NCI-H748 treated with DMSO at 0.1 percent for 48 hours (cell line): ENCODE measurements at regions not wholly inside any gene's neighbourhood (a gene's known extent, or its start where the extent isn't known, plus 50 kb on each side); places are given as distances from the start of the nearest gene placed in this dataset.

Experiments used
- DNase-seq: peaks from one replicate; lab custom pipeline; 2025; lab: John Stamatoyannopoulos, UW

DNA sequence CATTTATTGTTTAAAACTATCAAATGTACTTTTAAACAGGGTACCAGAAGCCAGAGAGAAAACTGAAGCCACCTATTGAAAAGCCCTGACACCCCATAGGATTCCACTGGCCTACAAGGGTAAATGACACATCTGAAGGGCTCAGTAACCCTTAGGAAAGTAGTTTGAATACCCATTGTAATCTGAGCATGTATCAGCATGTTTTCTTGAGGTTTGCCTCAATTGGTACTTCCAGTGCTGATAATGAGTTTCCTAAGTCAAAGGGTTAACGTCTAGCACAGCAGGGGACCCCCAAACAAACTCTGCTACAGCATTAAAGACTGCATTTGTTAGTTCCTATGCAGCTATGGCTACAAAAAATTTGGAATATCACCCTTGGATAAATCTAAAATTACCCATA, 657.1 kb downstream of the NR2F1-AS1 start:
- no peak for DNase-seq

DNA sequence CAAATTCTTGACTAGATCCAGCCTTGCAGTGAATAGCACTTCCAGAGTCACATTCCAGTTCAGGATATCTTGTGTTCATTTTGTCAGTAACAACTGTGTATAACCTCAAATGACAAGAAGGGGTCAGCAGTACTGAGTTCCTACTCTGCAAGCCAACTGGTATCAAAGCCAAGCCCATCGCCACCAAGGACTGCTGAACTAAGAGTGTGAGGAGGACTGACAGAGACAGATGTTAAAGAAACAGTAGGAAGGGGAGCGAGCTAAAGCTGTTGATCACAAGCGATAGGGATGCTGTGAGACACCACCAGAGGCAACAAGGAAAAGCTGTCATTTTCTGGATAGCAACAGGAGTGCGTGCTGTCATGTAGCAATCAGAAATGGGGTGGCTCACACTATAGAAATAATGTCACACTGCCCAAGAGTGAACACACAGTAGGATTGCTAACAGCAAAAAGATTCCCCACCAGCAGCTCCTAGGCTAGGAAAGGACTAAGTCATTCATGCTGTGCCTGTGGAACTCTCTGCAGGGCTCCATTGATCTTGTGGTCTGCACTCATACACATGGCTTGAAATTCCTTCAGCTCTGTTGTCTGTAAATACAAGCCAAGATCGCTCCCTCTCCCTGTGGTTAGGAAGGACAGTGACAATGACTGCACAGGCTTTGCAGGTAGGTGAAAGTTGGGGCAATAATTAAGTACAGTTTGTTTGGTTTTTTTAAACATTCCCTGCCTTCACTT, 658.6 kb downstream of the NR2F1-AS1 start:
- no peak for DNase-seq

DNA sequence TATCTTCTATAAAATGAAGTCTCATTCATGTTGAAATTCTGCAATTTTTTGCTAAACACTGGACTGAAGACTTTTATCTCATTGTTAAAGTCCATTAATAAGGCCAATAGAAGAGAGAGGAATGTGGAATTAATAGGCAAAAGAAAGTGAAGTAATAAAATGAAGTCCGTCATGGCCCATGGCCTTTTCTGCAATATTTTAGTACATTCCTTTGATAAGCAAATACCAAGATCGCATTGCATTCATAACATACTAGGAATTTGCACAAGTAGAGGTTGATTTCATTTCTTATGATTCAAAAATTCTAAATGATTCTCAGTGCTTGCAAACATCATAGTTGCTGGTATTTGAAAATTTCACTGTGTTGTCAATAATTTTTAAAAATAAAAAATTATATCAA, 664.0 kb downstream of the NR2F1-AS1 start:
- no peak for DNase-seq

DNA sequence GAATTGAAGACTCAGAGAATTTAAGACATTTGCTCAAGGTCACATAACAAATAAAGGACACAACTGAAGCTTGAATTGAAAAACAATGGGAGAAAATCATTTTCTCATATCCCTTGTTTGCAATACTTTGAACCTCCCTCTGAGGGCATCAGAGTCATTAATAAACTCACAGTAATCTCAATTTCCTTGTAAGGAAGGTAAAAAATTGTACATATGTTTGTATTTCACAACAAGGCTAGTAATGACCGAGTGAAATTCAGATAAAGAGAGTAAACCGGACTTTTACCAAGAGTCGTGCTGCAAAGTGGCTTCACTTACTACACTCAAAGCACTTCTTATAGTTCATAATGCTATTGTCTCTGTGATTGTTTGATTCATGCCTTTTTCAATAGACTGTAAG, 665.0 kb downstream of the NR2F1-AS1 start:
- DNase-seq = no peak

DNA sequence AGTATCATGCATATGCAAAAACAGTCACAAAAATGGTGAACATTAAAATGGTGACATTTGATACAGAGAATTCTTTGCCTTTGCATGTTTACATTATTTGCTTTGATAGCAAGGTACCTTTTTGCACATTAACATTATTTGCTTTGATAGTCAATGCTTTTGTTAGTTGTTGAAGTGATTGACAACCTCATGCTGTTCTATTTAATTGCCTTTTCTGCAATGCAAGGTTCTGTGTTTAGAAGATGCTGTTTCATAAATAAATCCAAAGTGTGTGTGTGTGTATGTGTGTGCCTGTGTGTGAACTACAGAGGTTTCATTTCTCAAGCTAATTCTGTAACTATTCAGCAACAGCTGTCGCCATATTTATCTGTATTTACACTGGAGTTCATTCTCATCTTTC, 668.7 kb downstream of the NR2F1-AS1 start:
- peak; percentile 91 for DNase-seq

DNA sequence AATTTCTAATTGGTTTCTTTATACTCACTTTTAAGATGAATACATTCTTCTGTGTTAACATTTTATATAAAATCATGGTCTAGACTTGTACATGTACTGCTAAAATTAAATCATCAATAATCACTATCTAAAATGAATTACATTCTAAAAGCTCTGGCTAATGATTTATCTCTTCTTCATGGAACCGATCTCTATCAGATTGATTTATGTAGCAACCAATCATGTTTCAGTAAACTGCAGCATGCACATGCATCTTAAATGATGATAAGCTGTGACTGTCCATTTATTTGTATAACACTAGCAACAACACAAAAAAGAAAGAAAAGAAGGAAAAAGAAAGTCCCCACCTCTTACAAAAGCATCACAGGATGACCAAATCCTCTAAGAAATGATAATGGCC, 669.2 kb downstream of the NR2F1-AS1 start:
- DNase-seq = no peak

DNA sequence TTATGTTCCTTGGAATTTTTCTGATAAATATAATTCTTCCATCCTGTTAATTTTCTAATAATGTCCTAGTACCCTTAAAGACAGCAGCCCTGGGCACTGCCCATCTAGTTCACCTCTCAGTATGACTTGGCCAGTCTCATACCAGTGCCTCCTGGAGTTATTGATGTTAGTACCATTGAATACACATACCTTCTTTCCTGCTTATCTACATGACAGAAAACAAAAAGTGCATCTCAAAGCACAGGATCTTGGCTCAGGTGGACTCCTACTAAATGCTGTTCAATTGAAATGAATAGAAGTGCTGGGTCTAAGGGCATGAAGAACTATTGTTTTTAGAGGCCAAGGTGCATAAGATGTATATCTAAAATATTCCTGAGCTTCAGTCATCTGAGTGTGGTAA, 669.7 kb downstream of the NR2F1-AS1 start:
- DNase-seq = no peak

DNA sequence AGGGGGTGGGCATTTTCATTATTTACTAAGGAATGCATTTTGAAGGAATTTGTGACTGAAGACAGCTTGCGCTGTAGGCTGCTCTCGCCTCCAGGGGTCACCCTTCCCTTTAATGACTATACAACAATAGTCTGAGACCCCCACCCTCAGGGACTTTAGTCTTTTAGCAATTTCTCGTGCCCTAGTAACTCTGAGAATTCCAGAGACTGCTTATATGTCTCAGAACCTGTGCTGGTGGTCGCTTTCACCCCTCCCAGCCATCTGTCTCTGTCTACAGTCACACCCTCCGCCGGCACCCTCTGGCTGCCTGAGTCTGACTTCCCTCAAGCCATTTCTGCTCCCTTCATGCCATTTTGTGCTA, 671.4 kb downstream of the NR2F1-AS1 start:
- DNase-seq = no peak

DNA sequence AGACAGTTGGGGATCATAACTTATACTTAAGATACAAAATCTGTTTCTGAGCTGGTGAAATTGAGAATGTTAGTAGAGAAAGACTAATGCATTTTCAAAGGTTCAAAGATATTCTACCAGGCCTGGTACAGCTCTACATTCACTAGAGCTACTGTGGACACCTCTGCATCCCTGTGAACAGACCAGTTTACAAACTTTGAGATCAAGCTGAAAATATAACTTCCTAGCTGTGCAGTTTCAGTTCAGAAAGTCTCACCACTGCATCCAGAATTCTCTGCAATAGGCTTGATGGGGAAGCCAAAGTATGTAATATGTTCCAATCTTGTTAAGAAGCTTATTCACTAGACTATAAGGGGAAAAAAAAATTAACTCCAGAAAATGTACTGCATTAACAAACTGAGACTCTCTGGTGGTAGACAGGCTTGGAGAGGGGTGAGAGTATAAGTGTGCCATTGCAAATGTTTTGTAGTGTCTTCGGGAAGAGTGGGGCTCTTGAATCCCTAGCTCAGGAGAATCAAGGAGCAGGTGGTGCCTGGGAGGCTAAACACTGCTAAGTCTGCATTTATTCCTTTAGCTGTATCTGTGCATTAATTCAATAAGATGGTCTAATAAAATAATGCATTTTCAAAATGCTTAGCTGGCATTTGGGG, 671.9 kb downstream of the NR2F1-AS1 start:
- no peak for DNase-seq

DNA sequence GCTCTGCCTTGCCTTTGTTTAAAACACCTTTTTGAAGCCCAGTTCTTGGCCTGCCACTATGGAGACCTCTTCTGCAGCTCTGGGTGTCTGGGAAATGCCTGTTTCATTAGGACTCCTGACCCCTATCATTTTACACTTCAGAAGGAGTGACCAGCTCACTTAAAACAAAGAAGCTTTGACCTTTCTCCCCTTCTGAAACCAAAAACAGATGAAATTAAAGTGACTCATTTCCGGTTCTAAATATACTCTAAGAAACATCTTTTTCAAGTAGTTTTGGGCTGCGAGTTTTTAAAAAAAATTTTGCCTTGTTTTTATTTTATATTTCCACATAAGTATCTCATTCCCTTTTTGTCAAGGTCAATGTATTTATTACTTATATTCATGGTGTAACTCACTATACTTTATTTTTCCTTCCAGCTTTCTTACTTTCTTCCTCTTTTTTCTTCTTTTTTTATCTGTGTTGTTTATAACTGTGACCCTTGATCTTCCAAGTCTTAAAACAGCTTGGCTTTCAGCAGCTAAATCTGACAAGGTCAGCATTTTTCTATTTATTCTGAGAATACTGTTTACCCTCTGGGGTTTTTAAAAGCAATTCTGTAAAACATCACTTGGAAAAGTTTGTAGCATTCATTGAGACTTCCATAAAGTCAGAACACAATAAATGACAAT, 672.9 kb downstream of the NR2F1-AS1 start:
- no peak for DNase-seq

DNA sequence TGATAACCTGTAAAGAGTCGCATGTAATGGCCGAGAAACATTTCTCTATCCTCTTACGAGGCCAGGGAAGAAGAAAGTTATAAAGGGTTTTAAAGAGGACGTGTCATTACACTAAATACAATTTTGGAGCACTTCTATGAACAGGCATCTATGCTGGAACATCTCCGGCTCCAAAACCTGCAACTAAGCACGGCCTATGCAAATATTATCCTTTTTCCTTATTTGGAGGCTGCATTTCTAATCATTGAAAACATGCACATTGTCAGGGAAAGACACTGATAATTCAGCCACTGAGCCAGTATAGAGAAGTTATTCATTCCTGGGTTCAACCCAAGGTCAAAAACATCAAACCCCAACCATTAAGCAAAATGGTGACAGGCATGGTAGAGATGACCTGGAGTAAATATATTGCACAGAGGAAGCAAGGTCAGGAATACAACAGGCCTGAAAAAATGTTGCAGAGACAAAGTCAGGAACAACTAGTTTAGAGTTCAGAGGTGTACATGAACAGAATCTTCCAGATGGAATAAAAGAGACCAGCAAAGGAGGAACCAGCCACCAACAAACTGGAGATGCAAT, 674.1 kb downstream of the NR2F1-AS1 start:
- no peak for DNase-seq

DNA sequence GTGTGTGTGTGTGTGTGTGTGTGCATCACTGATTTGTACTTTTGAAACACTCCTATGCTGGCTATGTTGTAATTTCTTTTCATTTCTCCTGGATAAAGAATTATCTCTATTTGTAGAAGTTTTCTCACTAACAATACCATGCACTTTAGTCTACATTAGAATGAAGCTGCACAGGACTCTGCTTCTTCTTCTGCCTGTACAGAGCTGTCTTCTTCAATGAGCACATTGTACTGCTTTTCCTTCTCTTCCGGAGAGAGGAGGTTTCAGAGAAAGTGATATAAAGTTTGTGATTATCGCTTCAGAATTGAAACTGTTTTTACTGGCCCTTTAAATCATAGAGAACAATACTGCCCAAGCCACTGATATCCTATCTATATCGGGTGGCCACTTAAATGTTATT, 677.0 kb downstream of the NR2F1-AS1 start:
- DNase-seq = no peak

DNA sequence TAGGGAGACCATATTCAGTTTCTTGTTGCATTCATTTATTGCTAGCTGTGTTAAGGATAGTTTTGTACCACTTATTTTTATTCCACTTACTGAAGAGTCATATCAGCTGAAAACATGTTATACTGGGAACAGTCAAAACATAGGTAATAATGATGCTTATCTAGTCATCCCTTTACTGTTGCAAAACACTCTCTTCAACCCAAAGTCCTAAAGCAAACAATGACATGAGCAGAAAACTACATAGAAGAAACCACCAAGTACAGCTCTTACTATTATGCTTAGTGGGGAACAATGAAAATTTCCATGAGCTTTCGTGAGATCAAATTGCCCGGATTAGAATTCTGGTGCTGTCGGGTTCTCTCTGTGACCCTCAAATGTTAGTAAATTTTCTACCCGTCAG, 681.4 kb downstream of the NR2F1-AS1 start:
- no peak for DNase-seq

DNA sequence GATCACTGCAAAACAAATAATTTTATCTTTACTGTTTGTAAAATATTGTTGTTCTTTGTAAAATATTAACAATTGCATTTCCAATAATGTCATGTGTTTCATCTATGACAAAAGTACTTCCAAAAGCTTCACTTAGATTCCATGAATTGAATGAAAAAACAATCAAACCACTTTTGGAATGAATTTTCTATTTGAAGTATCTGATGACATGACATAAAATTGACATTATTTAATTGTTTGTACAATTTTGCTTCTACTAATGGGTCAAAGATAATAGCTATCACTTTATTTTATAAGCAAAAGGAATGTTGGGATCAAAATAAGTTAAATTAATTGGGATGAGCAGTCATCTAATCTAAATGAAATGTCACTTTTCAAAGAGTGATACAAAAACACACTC, 684.3 kb downstream of the NR2F1-AS1 start:
- no peak for DNase-seq

DNA sequence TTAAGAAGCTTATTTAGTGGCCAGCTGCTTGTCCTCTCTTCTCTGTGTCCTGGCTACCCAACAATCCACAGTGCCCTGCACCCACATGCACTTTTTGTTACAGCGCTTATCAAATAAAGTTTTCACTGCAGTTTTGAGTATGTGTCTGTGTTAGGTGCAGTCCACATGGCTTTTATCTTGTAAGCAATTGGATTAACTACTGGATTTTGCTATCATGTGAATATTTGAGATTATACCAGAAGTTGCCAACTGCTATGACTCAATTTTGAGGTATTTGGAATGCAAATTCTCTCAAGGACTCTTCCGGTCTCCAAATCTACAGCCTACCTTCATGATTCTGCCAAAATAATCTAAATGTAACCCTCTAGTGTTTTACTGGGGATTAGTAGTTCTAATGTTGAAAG, 690.2 kb downstream of the NR2F1-AS1 start:
- DNase-seq = no peak

DNA sequence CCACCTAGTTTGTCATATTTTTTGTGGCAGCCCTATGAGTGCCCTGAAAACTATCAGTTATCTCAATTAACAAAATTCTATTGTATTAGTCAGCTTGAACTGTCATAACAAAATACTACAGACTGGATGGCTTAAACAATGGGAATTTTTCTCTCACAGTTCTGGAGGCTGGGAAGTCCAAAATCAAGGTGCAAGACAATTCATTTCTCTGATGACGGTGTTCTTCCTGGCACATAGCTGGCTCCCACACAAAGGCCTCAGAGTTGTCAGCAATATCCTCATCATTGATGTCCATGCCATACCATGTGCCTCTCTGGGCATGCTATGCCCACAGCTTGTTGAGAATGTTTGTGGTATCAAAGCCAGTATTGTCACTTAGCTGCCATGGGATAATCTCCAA, 691.9 kb downstream of the NR2F1-AS1 start:
- DNase-seq = no peak

DNA sequence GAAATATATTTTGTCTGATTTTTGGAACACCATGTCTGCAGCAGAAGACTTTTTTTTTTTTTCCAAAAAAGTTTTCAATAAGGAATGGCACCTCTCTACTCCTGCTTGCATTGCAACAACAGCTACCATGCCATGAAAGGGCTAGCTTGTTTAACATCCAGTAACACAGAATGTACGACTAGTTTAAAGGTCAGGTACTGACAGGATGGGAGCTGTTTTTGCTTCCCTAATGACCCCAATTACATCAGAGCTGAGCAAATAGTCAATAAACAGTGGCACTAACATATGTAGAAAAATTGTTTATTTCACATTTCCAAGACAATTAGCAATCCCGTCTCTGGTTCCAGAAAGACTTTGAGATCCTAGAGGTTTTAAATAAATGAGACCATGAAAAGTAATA, 693.8 kb downstream of the NR2F1-AS1 start:
- peak; percentile 12 for DNase-seq

DNA sequence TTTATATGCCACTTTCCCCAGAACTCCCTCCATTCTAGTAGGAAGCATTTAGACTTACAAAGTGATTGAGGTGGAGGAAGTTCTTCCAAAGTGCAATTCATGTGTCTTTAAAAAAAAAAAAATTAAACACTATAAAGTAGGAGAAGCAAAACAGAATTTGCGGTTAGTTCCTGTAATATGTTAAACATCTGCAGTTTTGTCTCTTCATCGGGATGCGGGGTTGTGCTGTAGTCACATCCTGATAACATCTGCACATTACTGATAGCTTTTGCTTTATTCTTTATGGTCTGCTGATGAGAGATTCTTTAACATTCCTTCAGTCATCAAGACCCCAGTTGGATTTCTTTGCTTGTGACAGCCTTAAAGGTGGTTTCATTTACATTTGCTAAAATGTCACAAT, 694.3 kb downstream of the NR2F1-AS1 start:
- no peak for DNase-seq

DNA sequence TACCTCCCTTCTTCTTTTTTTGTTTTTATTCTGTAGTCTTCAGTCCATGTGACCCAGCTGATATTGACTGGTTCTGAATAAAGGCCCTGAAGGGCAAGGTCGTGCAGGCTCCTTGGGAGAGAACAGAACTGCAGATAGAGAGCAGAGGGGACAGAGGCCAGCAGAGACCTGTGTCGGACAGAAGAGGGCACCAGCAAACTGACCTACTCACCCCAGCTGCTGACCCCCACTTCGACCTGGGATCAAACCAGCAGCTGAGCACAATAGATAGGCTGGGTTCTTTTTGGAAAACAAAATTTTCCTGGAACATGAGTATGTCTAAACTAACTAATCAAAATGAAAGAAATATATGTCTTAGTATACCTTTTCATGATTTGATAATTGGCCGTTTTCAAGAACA, 695.1 kb downstream of the NR2F1-AS1 start:
- DNase-seq = no peak

DNA sequence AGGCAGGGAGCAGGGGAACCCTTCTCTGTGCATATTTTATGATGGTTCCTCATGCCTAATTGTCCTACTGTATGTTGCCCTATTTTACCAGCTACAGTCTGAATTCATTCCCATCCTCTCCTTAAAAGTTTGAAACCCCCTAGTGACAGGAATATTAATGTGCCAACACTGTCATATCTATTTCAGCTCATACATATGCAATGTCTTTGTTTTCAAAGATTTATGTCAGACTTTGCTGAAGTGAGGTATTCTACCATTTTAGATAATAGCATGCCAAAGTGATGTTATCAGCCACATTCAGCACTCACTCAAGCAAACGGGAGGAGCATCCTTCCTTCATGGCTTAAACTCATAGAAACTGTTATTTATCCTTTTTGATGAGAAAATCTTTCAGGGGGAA, 696.5 kb downstream of the NR2F1-AS1 start:
- no peak for DNase-seq

DNA sequence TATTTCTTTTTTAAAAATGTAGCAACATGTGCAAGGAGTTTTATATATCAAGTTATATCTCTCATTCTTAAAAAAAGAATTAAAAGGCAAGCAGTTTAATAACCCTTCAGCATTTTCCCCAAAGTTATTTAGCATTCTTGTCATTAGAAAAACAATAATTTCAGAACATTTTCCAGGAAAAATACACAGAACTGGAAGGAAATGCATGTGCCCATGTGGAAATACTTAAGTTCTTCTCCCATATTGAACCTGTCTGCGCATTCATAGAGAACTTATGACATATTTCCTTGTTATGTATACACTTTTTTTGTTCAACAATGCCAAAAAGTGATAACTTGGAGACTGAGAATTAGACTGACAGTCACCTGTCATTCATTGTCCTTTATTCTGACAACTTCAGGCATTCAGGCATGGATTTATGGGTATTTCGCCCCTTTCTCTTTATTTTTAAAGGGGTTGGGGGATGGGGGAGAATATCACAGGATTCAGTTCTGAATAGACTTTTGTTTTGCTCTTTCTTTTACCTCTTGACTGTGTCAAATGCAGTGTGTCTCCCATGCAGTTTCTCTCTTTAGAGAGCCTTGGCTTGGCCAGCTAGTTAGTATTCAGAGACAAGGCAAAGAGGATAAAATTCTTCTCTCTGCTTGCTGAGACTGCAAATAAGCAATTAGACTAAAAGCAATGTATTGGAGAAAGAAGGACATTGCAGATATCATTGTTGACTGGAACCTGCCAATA, 701.0 kb downstream of the NR2F1-AS1 start:
- DNase-seq = no peak

DNA sequence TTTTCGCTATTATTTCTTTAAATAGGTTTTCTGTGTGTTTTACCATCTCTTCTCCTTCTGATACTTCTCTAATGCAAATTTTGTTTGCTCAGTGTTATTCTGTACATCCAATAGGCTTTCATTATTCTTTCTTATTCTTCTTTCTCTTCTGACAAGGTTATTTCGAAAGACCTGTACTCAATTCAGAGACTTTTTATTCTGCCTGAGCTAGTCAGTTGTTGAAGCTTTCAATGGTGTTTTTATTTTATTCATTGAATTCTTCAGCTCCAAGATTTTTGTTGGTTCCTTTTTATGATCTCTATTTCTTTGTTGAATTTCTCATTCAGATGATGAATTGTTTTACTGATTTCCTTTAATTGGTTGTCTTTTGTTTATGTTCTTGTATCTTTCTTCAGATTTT, 706.2 kb downstream of the NR2F1-AS1 start:
- DNase-seq = no peak
